ENCODE measurements at regions not wholly inside any gene's neighbourhood (a gene's known extent, or its start where the extent isn't known, plus 50 kb on each side); places are given as distances from the start of the nearest gene placed in this dataset.
A peak's percentile ranks its signal among the peaks of the same experiment; 100 is the strongest.

DNA sequence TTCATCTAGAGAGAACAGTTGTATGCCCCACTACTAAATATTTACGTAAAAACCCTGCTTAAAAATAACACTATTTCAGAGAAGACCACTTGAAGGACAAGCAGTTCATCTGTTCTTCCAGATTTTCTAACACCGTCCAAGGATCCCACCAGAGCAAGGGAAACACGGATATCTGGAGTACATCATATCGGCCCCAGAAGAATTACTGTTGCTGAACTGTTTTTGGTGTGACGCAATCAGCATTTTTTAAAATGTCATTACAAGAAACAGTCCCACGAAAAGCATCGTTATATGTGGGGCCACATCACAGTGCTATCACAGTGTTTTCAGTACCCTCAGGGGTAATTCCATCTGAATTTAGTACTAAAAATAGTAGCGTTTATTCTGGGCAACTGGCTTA, 134.5 kb upstream of the PKDCC start:
- Histone ChIP-seq H3K4me3 (replicated peaks in 1 of 4; ENCODE audit: control extremely low read depth in 1 of 4, insufficient read depth in 1 of 4, low read depth in 3 of 4, low read length in 4 of 4) (no peak overlapping the region), H3K9ac (ENCODE audit: insufficient read depth, low read length) (no peak overlapping the region), H3K27ac (ENCODE audit: insufficient read depth, low read length) (no peak overlapping the region), H4K20me1 (ENCODE audit: control insufficient read depth, extremely low read depth, insufficient read depth, low read length) (no peaks in the 10 kb centered on the region), H3K4me2 (ENCODE audit: extremely low read depth, insufficient read depth, low read length) (no peak overlapping the region), H3K9me3 (ENCODE audit: control insufficient read depth, insufficient read depth, low read depth, low read length) (no peaks in the 10 kb centered on the region), H3K27me3 (ENCODE audit: control insufficient read depth, insufficient read depth, low read length) (no peaks in the 10 kb centered on the region), H3K4me1 (ENCODE audit: control insufficient read depth, extremely low read depth, insufficient read depth, low read length) (no peaks in the 10 kb centered on the region), H2AFZ (ENCODE audit: low read length) (no peak overlapping the region), H3K79me2 (ENCODE audit: control insufficient read depth, insufficient read depth, low read length) (no peaks in the 10 kb centered on the region), H3K36me3 (ENCODE audit: control insufficient read depth, insufficient read depth, low read length) (no peaks in the 10 kb centered on the region)
- no peak for TF ChIP-seq CTCF (conservative IDR thresholded peaks at IDR 0.05 in 1 of 2, IDR thresholded peaks at IDR 0.05 in 1 of 2; ENCODE audit: low read depth in 1 of 2, low read length in 2 of 2)
- no peak for TF ChIP-seq EZH2 (IDR thresholded peaks at IDR 0.05; ENCODE audit: low read length, missing control alignments)
- DNase-seq (ENCODE audit: low read depth in 2 of 2), result no peak

DNA sequence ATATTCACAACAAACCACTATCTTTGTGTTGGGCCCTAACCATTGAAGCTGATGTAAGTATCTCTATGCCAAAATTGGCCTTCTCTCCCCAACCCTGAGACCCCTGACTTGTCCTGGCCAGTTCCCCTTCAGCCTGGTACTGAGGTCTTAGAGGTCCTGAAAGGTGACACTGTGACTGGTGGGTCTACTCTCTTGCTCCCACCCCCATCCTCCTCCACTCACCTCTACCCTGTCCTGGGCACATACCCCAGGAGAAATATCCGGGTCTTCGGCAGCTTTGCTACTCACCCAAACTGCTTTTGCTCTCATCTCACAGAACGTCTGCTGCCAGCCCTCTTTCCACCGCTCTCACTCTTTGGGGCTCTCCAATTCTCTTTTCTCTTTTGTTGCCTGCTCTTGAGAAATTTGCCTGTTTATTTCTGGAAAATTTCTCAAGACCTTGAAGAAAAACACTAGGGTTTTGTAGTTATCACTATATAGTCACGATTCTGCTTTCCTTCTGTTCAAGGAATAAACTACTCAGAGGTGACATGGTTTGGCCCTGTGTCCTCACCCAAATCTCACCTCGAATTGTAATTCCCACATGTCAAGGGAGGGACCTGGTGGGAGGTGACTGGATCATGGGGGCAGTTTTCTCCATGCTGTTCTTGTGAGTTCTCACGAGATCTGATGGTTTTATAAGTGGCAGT, 133.8 kb upstream of the PKDCC start:
- H4K20me1 ChIP-seq (ENCODE audit: control insufficient read depth, extremely low read depth, insufficient read depth, low read length), result no peaks in the 10 kb centered on the region
- no peak overlapping the region for H3K9ac ChIP-seq (ENCODE audit: insufficient read depth, low read length)
- no peaks in the 10 kb centered on the region for H3K27me3 ChIP-seq (ENCODE audit: control insufficient read depth, insufficient read depth, low read length)
- H3K27ac ChIP-seq (ENCODE audit: insufficient read depth, low read length), result no peak overlapping the region
- H3K4me1 ChIP-seq (ENCODE audit: control insufficient read depth, extremely low read depth, insufficient read depth, low read length), result no peaks in the 10 kb centered on the region
- H2AFZ ChIP-seq (ENCODE audit: low read length), result no peak overlapping the region
- H3K36me3 ChIP-seq (ENCODE audit: control insufficient read depth, insufficient read depth, low read length), result no peaks in the 10 kb centered on the region
- no peak overlapping the region for H3K4me3 ChIP-seq (replicated peaks in 1 of 4; ENCODE audit: control extremely low read depth in 1 of 4, insufficient read depth in 1 of 4, low read depth in 3 of 4, low read length in 4 of 4)
- H3K79me2 ChIP-seq (ENCODE audit: control insufficient read depth, insufficient read depth, low read length), result no peaks in the 10 kb centered on the region
- H3K4me2 ChIP-seq (ENCODE audit: extremely low read depth, insufficient read depth, low read length), result no peak overlapping the region
- TF ChIP-seq EZH2 (IDR thresholded peaks at IDR 0.05; ENCODE audit: low read length, missing control alignments), result no peak
- no peak for TF ChIP-seq CTCF (conservative IDR thresholded peaks at IDR 0.05 in 1 of 2, IDR thresholded peaks at IDR 0.05 in 1 of 2; ENCODE audit: low read depth in 1 of 2, low read length in 2 of 2)
- no peaks in the 10 kb centered on the region for H3K9me3 ChIP-seq (ENCODE audit: control insufficient read depth, insufficient read depth, low read depth, low read length)
- DNase-seq (ENCODE audit: low read depth in 2 of 2), result no peak

- Histone ChIP-seq H3K4me2 (ENCODE audit: extremely low read depth, insufficient read depth, low read length) (no peak overlapping the region), H3K27ac (ENCODE audit: insufficient read depth, low read length) (no peak overlapping the region), H3K4me1 (ENCODE audit: control insufficient read depth, extremely low read depth, insufficient read depth, low read length) (no peaks in the 10 kb centered on the region), H3K9ac (ENCODE audit: insufficient read depth, low read length) (no peak overlapping the region), H3K9me3 (ENCODE audit: control insufficient read depth, insufficient read depth, low read depth, low read length) (no peaks in the 10 kb centered on the region), H3K4me3 (replicated peaks in 1 of 4; ENCODE audit: control extremely low read depth in 1 of 4, insufficient read depth in 1 of 4, low read depth in 3 of 4, low read length in 4 of 4) (no peak overlapping the region), H4K20me1 (ENCODE audit: control insufficient read depth, extremely low read depth, insufficient read depth, low read length) (no peaks in the 10 kb centered on the region), H2AFZ (ENCODE audit: low read length) (no peak overlapping the region), H3K36me3 (ENCODE audit: control insufficient read depth, insufficient read depth, low read length) (no peaks in the 10 kb centered on the region), H3K27me3 (ENCODE audit: control insufficient read depth, insufficient read depth, low read length) (no peaks in the 10 kb centered on the region), H3K79me2 (ENCODE audit: control insufficient read depth, insufficient read depth, low read length) (no peaks in the 10 kb centered on the region)
- TF ChIP-seq EZH2 (IDR thresholded peaks at IDR 0.05; ENCODE audit: low read length, missing control alignments) (no peak), CTCF (conservative IDR thresholded peaks at IDR 0.05 in 1 of 2, IDR thresholded peaks at IDR 0.05 in 1 of 2; ENCODE audit: low read depth in 1 of 2, low read length in 2 of 2) (no peak)
- DNase-seq (ENCODE audit: low read depth in 2 of 2), result peak in 1 of 2 donors; percentile 51
Measured at GRCh38 chr2:41914936-41915335, 132.9 kb upstream of the PKDCC start.

Measured in fibroblast of lung (primary cell).